ENCODE measurements at regions not wholly inside any gene's neighbourhood (a gene's known extent, or its start where the extent isn't known, plus 50 kb on each side); places are given as distances from the start of the nearest gene placed in this dataset.
"Not testable (repeated sequence)": the region's sequence is repeated elsewhere in the genome, so short reads cannot be mapped to it uniquely, and the experiment has no call there.

- DNase-seq (ENCODE audit: low read depth), result no peak
Measured at GRCh38 chr9:135409286-135410200, 70.0 kb upstream of the PPP1R26 start.

- no peak for DNase-seq (ENCODE audit: low read depth)
Measured at GRCh38 chr9:135410421-135410820, 69.2 kb upstream of the PPP1R26 start.

- no peak for DNase-seq (ENCODE audit: low read depth)
Measured at GRCh38 chr9:135410831-135411473, 68.6 kb upstream of the PPP1R26 start.

GRCh38 chr9:135411605-135412004, 68.0 kb upstream of the PPP1R26 start:
- not testable (repeated sequence) for DNase-seq (ENCODE audit: low read depth)

GRCh38 chr9:135412315-135413085, 67.1 kb upstream of the PPP1R26 start:
- peak; percentile 8 for DNase-seq (ENCODE audit: low read depth)

- no peak for DNase-seq (ENCODE audit: low read depth)
Measured at GRCh38 chr9:135413086-135413375, 66.6 kb upstream of the PPP1R26 start.

- no peak for DNase-seq (ENCODE audit: low read depth)
Measured at GRCh38 chr9:135413461-135413860, 66.1 kb upstream of the PPP1R26 start.

- no peak for DNase-seq (ENCODE audit: low read depth)
Measured at GRCh38 chr9:135414293-135414692, 65.3 kb upstream of the PPP1R26 start.

GRCh38 chr9:135415586-135415985, 64.0 kb upstream of the PPP1R26 start:
- DNase-seq (ENCODE audit: low read depth), result no peak

GRCh38 chr9:135416664-135417290, 62.8 kb upstream of the PPP1R26 start:
- no peak for DNase-seq (ENCODE audit: low read depth)

- no peak for DNase-seq (ENCODE audit: low read depth)
Measured at GRCh38 chr9:135418161-135418560, 61.4 kb upstream of the PPP1R26 start.

- no peak for DNase-seq (ENCODE audit: low read depth)
Measured at GRCh38 chr9:135419106-135419505, 60.5 kb upstream of the PPP1R26 start.

- DNase-seq (ENCODE audit: low read depth), result no peak
Measured at GRCh38 chr9:135422341-135422944, 57.1 kb upstream of the PPP1R26 start.

- DNase-seq (ENCODE audit: low read depth), result no peak
Measured at GRCh38 chr9:135423725-135424124, 55.9 kb upstream of the PPP1R26 start.
